Keratinocyte (primary cell): ENCODE measurements at regions not wholly inside any gene's neighbourhood (a gene's known extent, or its start where the extent isn't known, plus 50 kb on each side); places are given as distances from the start of the nearest gene placed in this dataset.

Experiments used
- EZH2 ChIP-seq: IDR thresholded peaks from one replicate; pipeline ENCODE4 v1.6.1; 2012; ENCODE audit warnings: inconsistent platforms, mild to moderate bottlenecking, low read length, moderate library complexity
- TF ChIP-seq, protein P1 (sequence below), 3 experiments: IDR thresholded peaks in 1 of 3; conservative IDR thresholded peaks in 1 of 3; optimal IDR thresholded peaks in 1 of 3; 2 replicates in 2 of 3; 3 replicates in 1 of 3; pipeline versions ENCODE3 to v1.5.1; 2011; ENCODE audit warnings: low read length in 3 of 3, mild to moderate bottlenecking in 3 of 3, moderate library complexity in 2 of 3, control low read depth in 1 of 3, inconsistent platforms in 1 of 3; ENCODE audit not compliant: insufficient read depth in 2 of 3; ENCODE audit errors: extremely low read depth in 1 of 3

DNA sequence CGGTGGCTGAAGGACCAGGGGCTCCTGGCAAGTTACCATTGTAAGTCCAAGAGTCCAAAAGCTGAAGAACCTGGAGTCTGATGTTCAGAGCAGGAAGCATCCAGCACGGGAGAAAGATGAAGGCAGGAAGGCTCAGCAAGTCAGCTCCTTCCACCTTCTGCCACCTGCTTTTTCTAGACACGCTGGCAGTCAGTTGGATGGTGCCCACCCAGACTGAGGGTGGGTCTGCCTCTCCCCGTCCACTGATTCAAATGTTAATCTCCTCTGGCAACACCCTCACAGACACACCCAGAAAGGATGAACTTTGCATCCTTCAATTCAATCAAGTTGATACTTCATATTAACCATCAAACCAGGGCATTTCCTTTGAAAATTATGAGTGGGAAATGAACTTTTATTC lies 1272.4 kb upstream of the TMEM132C start:
- TF ChIP-seq, protein P1, sequence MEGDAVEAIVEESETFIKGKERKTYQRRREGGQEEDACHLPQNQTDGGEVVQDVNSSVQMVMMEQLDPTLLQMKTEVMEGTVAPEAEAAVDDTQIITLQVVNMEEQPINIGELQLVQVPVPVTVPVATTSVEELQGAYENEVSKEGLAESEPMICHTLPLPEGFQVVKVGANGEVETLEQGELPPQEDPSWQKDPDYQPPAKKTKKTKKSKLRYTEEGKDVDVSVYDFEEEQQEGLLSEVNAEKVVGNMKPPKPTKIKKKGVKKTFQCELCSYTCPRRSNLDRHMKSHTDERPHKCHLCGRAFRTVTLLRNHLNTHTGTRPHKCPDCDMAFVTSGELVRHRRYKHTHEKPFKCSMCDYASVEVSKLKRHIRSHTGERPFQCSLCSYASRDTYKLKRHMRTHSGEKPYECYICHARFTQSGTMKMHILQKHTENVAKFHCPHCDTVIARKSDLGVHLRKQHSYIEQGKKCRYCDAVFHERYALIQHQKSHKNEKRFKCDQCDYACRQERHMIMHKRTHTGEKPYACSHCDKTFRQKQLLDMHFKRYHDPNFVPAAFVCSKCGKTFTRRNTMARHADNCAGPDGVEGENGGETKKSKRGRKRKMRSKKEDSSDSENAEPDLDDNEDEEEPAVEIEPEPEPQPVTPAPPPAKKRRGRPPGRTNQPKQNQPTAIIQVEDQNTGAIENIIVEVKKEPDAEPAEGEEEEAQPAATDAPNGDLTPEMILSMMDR (optimal IDR thresholded peaks at IDR 0.05 in 1 of 3, IDR thresholded peaks at IDR 0.05 in 1 of 3, conservative IDR thresholded peaks at IDR 0.05 in 1 of 3; ENCODE audit: extremely low read depth in 1 of 3, insufficient read depth in 2 of 3, low read length in 3 of 3) = no peak
- TF ChIP-seq EZH2 = no peak
